Epithelial cell of proximal tubule (primary cell): ENCODE measurements at regions not wholly inside any gene's neighbourhood (a gene's known extent, or its start where the extent isn't known, plus 50 kb on each side); places are given as distances from the start of the nearest gene placed in this dataset.

Source experiments
- DNase-seq: peaks from one replicate; pipeline ENCODE4 v3.0.0-alpha.2; 2011; ENCODE audit warnings: low read depth
- H3K4me3 ChIP-seq: 2 replicates; pipeline ENCODE4 v1.5.1; 2011; ENCODE audit warnings: low read depth, mild to moderate bottlenecking, low read length
- CTCF ChIP-seq: conservative IDR thresholded peaks from 2 replicates; pipeline ENCODE4 v1.5.1; 2012; ENCODE audit warnings: low read depth, mild to moderate bottlenecking, low read length

GRCh38 chr1:55645270-55645669, 430.1 kb upstream of the USP24 start:
- no peak for DNase-seq
- TF ChIP-seq CTCF: no peak
- no peak overlapping the region for H3K4me3 ChIP-seq

GRCh38 chr1:55641947-55642346, 426.8 kb upstream of the USP24 start:
- TF ChIP-seq CTCF: no peak
- no peak for DNase-seq
- H3K4me3 ChIP-seq: no peak overlapping the region

- no peak overlapping the region for H3K4me3 ChIP-seq
- DNase-seq: no peak
Observed at GRCh38 chr1:55640708-55641473, 425.7 kb upstream of the USP24 start.

GRCh38 chr1:55639526-55639925, 424.4 kb upstream of the USP24 start:
- no peak for TF ChIP-seq CTCF
- H3K4me3 ChIP-seq: no peak overlapping the region
- no peak for DNase-seq

More at GRCh38 chr1:55640708-55641473, 425.7 kb upstream of the USP24 start:
- TF ChIP-seq CTCF: no peak

- no peak for DNase-seq
- no peak for TF ChIP-seq CTCF
- H3K4me3 ChIP-seq: no peak overlapping the region
Observed at GRCh38 chr1:55639051-55639450, 423.9 kb upstream of the USP24 start.

GRCh38 chr1:55636696-55637095, 421.5 kb upstream of the USP24 start:
- TF ChIP-seq CTCF: no peak
- DNase-seq: no peak
- no peak overlapping the region for H3K4me3 ChIP-seq

- no peak overlapping the region for H3K4me3 ChIP-seq
- DNase-seq: no peak
- TF ChIP-seq CTCF: no peak
Observed at GRCh38 chr1:55635856-55636255, 420.7 kb upstream of the USP24 start.
